Stimulated activated CD4-positive, alpha-beta T cell treated with anti-CD3 and anti-CD28 coated beads, Interleukin-12 subunit alpha, Interleukin-12 subunit beta, amount 100 ng/mL, for 4 hours (primary cell): ENCODE measurements at regions not wholly inside any gene's neighbourhood (a gene's known extent, or its start where the extent isn't known, plus 50 kb on each side); places are given as distances from the start of the nearest gene placed in this dataset.
"Not testable (repeated sequence)": the region's sequence is repeated elsewhere in the genome, so short reads cannot be mapped to it uniquely, and the experiment has no call there.

Source experiments
- DNase-seq: peaks from one replicate; pipeline ENCODE4 v3.0.0-alpha.2; 2020

DNA sequence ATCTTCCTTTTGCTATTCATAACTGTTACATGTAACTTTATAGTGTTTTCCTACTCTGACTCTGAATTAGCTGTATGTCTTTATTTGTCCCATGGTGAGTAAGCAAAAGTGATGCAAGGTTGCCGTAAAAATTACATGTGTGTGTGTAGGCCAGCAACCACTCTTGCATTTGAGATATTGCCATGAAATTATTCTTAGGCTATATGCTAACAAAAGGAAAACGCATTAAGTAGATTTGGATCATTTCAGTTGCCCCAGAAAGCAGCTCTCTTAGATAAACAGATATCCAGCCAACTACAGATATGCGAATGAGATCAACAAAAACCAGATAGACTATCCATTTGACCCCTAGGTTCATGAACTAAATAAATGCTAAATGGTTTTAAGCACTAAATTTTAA, 73.6 kb downstream of the CYLC2 start:
- DNase-seq = no peak

DNA sequence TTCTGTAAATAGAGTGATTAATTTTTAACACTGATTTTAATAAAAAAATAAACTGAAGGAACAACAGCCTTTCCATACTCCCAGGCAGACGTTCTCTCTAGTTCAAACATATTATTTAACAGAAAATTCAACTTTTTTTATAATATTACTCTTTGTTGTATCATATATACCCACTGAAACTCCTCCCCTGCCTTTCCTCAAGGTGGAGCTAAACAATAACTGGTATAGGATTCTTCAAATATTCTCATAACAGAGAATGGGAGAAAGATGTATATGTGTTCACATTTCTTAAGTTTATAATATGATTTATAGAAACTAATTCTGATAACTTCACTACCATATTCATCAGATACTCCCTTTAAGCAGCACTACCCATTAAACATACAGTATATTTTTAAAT, 83.4 kb downstream of the CYLC2 start:
- DNase-seq = no peak

GRCh38 chr9:103082494-103082893, 87.4 kb downstream of the CYLC2 start:
- DNase-seq = no peak

DNA sequence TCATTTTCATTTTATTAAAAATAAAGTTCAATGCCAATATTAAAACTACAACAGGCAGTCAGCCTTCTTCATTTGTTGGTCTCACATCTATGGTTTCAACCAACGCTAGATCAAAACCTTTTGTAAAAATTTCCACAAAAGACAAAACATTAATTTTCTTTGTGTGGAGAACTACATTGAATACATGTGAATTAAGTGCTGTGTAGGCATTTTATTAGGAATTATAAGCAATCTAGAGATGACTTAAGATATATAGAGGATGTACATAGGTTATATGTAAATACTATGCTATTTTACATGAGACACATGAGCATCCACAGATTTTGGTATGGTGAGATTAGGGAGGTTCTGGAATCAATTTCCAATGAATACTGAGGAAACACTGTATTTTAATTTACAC, 94.2 kb downstream of the CYLC2 start:
- DNase-seq = no peak

DNA sequence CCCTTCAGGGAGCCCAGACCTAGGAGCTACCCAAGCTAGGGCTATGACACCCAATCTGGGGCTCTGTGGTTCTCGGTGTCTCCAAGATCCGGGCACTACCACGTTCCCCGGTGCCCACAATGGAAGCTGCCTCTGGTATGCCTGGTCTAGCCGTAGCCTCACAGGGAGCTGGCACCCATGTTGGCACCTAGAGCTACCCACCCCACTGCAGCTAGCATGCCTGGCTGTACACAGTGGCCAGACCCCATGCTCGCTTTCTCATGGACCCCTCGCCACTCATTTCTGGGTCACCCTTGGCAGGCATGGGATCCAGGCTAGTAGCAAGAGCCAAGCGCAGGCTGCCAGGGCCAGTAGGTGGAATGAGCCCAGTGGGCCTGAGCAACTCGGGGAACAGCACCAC, 109.0 kb downstream of the CYLC2 start:
- DNase-seq = no peak

GRCh38 chr9:103116246-103116645, 121.1 kb downstream of the CYLC2 start:
- no peak for DNase-seq

- no peak for DNase-seq
Measured at GRCh38 chr9:103126494-103126893, 131.4 kb downstream of the CYLC2 start.

- DNase-seq = no peak
Measured at GRCh38 chr9:103139891-103140290, 144.8 kb downstream of the CYLC2 start.

GRCh38 chr9:103152473-103152872, 157.3 kb downstream of the CYLC2 start:
- DNase-seq = no peak

DNA sequence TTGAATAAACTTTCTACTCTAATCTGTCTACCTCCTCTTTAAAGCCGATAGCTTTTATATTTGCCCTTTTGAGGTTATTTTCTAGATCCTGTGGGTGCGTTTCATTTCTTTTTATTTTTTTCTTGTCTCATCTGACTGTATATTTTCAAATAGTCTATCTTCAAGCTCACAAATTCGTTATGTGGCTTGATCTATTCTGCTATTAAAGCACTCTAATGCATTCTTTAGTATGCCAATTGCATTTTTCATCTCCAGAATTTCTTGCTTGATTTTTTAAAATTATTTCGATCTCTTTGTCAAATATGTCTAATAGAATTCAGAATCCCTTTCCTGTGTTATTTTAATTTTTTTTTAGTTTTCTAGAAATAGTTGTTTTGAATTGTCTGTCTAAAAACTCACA, 172.4 kb downstream of the CYLC2 start:
- DNase-seq = no peak

DNA sequence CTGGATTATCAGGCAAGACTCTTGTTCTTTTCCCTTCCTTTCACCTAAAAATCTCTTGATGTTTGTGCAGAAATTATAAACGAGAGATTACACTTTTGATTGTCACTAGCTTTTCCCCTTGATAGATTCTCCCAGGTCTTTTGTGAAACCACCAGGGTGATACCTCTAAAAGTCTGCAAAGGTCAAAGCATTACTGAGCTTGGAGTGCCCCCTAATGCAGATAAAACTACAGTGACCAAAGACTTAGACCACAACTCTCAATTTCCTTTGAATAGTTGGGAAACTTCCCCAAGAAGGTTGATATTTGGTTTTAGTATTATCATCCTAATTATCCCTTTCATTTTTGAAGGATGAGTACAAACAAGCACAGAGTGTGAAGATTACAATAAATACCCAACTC, 173.1 kb downstream of the CYLC2 start:
- DNase-seq = no peak

GRCh38 chr9:103169798-103170197, 174.7 kb downstream of the CYLC2 start:
- no peak for DNase-seq

DNA sequence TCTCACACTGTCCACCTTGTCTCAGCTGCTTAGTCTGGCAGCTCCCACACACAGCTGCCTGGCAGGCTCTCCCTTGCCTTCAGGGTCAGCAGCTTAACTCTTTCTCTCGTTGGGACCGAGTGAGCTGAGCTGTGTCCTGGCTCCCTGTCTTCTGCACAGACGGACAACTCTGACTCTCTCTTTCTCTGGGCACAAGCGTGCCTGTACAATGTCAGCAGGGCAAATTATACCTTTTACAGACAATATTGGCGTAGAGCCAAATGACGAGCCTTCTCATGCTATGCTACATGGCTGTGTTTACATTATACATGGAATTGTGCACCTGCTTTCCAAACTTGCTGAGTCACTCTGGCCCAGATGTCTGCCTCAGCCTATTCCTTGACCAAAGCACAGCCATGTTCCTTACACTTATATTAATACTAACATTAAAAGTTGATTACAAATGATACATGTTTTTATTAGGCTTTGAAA, 188.6 kb downstream of the CYLC2 start:
- DNase-seq = no peak

DNA sequence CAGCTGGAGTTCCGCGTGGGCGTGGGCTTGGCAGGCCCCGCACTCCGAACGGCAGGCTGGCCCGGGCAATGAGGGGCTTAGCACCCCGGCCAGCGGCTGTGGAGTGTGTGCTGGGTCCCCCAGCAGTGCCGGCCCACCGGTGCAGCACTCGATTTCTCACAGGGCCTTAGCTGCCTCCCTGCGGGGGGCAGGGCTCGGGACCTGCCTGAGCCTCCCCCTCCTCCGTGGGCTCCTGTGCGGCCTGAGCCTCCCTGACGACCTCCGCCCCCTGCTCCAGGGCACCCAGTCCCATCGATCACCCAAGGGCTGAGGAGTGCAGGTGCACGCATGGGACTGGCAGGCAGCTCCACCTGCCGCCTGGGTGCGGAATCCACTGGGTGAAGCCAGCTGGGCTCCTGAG, 191.8 kb downstream of the CYLC2 start:
- no peak for DNase-seq

- no peak for DNase-seq
Measured at GRCh38 chr9:103188781-103189350, 193.7 kb downstream of the CYLC2 start.

DNA sequence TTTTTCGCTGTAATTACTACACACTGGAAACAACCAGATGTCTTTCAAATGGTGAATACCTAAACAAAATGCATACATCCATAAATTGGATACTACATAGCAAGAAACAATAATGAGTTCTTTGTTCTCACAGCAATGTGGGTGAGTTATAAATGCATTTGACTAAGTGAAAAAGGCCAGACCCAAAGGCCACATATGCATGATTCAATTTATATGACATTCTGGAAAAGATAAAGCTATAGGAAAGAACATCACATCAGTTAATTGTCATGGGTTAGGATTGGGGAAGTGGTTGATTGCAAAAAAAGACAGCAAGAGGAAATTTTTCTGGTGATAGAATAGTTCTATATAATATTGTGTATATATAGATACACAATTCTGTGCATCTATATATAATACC, 198.9 kb downstream of the CYLC2 start:
- no peak for DNase-seq

DNA sequence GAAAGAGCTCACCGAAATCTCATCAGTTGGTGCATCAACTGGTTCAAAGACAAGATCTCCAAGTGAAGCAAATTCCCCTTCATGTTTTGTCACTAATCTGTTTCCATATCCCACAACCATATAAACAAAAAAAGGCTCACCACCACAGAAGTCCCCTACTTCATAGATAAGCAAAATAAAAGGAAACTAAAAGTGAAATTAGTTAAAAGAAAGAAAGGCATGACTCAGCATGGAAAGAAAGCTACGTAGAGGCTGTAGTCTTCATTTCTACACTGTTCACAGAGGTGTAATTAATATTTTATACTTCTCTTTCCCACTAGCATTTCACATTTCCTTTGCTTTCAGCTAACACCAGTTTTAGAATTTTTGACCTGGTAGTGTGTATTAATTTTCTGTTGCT, 208.0 kb downstream of the CYLC2 start:
- no peak for DNase-seq

DNA sequence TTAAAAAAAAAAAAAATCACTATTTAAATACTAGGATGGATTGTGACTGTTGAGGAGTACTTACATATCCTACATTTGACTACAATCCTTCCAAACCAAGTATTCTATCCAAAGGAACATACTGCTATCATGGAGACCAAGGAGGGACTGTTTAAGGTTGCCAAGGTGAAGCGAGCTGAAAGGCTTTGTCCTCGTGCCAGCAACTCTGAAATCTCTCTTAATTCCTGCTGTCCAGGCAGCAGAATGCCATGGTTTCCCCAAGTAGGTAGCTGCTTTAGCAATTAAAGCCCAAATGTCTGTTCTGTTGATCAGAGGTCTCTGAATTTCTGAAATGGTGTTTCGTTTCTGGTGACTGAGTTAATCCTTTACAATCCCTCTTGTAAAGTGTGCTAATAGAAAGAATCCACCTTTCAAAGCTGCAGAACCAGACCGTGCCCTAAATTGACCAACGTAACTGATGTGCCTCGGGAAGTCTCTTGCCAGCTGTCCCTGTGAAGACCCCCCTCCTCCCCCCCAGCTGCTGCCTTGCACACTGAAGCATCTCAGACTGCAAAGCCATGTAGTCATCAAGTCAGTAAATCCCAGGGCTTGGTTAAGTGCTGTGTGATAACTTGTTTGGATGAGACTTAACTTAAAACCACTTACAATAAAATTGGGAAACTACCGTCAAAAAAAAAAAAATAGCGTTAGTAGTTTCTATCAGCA, 210.9 kb downstream of the CYLC2 start:
- DNase-seq = not testable (repeated sequence)

- no peak for DNase-seq
Measured at GRCh38 chr9:103210607-103211006, 215.5 kb downstream of the CYLC2 start.

GRCh38 chr9:103215197-103215596, 220.1 kb downstream of the CYLC2 start:
- no peak for DNase-seq

- no peak for DNase-seq
Measured at GRCh38 chr9:103225702-103226646, 230.8 kb downstream of the CYLC2 start.

DNA sequence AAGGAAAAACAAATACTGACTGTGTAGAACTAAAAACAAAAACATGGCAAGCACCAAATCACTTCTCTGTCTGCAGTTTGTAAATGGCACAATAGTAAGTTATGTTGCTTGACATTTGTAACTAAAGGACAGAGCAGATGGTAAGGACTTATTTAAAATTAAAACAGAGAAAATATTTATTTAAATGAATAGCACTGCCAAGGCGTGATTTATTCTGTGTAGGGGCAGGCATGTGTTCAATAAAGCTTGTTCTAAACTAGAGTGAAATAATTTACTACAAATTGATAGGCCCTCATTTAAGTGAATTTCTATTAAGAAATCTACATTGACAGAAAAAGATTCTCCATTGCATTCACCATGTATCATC, 231.5 kb downstream of the CYLC2 start:
- no peak for DNase-seq

GRCh38 chr9:103237571-103238109, 242.5 kb downstream of the CYLC2 start:
- DNase-seq = not testable (repeated sequence)

DNA sequence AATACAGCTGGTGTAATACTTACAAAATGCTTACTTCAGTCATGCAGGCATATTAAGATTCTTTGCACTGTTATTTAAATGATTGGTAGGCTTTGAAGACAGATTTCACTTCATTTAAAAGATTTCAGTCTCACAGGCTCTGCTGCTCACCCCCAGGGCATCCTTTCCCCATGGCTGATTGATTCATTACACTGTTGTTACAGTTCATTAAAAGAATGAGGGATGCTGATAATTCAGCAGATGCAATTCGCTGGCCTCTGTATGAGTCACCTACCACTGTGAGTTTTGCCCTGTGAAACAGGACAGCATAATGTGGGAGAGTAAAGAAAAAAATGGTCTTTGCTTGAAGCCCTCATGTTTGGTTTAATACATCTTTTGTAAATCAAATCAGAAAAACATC, 246.9 kb downstream of the CYLC2 start:
- no peak for DNase-seq
